OCI-LY7 (cell line): ENCODE measurements at regions not wholly inside any gene's neighbourhood (a gene's known extent, or its start where the extent isn't known, plus 50 kb on each side); places are given as distances from the start of the nearest gene placed in this dataset.

Experiments used
- EZH2phosphoT487 ChIP-seq: fragments of 200-600 bp; sonication (generic); IDR thresholded peaks from 2 replicates; pipeline ENCODE4 v1.6.1; 2018; ENCODE audit warnings: low read depth, borderline replicate concordance, mild to moderate bottlenecking, mixed run types, antibody characterized with exemption, low read length, moderate library complexity, mixed read lengths
- TF ChIP-seq, protein P1 (sequence below): fragments of 200-600 bp; sonication (generic); conservative IDR thresholded peaks from 2 replicates; pipeline ENCODE4 v1.5.1; 2014; ENCODE audit warnings: mild to moderate bottlenecking, antibody characterized with exemption, low read length, moderate library complexity, mixed read lengths

DNA sequence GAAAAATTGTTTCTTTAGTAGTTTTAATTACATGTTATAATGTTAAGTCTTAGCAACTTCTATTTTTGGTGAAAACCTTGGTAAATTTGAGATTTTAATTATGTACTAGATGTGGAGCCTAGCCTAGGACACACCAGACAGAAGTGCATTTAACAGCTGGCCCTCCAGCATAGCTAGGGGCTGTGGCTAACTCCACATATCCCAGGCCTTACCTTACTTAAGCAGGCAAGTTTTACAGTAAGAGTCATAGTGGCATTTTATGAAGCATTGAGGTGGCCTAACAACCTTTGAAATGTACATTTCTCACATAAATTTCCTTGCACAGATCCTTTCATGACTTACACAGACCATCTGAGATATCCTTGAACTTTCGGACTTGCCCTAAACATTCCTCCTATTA, 71.6 kb upstream of the C4orf54 start:
- TF ChIP-seq, protein P1, sequence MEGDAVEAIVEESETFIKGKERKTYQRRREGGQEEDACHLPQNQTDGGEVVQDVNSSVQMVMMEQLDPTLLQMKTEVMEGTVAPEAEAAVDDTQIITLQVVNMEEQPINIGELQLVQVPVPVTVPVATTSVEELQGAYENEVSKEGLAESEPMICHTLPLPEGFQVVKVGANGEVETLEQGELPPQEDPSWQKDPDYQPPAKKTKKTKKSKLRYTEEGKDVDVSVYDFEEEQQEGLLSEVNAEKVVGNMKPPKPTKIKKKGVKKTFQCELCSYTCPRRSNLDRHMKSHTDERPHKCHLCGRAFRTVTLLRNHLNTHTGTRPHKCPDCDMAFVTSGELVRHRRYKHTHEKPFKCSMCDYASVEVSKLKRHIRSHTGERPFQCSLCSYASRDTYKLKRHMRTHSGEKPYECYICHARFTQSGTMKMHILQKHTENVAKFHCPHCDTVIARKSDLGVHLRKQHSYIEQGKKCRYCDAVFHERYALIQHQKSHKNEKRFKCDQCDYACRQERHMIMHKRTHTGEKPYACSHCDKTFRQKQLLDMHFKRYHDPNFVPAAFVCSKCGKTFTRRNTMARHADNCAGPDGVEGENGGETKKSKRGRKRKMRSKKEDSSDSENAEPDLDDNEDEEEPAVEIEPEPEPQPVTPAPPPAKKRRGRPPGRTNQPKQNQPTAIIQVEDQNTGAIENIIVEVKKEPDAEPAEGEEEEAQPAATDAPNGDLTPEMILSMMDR, result no peak
- TF ChIP-seq EZH2phosphoT487, result no peak
